ENCODE measurements at regions not wholly inside any gene's neighbourhood (a gene's known extent, or its start where the extent isn't known, plus 50 kb on each side); places are given as distances from the start of the nearest gene placed in this dataset.

DNA sequence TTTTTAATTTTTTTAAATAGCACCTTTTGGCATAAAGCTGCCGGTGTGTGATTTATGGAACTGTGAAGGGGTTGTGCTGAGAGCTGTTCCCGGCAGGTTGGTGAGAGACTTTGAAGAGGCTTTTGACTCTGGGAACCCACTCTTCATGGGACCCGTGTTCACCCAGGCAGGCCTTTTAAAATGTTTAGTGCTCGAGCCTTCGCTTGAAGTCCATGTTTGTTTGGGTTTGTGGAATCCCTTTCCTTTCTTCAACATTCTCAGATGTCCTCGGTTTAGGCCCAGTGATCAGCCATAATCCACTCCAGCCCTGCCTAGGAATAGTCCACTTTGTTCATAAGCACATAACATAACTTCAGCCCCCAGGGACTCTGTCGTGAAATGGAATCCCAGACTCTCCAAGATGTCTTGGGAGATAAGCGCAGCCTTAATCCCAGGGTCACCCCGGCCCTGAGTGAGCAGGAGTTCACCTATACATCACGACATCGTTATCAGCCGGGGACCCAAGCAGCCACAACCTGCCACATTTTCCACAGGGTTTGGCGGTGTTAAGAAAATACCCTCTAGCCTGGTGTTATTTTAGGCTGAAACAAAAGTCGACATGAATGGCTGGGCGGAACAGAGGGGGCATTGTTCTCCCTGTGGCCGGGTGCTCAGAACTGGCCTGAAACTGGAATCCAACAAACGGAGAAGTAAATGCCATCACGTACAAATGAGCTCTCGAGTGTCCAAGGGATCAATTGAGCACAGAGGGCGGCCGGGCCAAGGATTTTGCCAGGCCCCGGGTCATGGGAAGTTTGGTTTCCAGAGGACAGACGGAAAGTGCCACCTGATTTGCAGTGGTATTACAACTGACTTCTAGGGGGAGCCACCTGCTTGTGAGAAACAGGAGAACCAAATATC is 145.7 kb upstream of the IRX3 start:
- no peak for DNase-seq

- DNase-seq, result no peak
These were observed 144.7 kb upstream of the IRX3 start for GRCh38 chr16:54431041-54431996.

DNA sequence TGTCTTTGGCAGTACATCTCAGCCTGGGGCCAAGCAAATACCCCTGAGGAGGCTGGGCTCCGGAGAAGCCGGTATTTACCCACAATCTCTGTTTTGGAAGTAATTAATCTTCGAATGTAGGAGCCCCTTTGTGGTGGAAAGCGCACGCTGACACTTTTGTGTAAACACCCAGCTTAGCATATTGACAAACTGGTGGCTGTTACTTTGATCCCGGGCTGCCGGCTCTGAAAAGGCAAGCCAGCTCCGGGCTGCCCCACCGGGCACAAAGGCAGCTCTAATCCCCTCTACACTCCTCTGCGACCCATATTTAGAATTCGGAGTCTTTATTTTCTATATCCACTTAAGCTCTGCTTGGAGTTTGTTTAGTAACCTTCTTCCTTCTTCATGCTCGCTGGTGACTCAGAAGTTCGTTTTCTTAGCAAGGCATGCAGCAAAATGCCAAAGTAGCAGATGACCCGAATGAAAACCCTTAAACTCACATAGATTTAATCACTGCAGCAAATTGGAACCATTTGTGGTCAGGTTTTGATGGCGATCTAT is 144.0 kb upstream of the IRX3 start:
- no peak for DNase-seq

DNA sequence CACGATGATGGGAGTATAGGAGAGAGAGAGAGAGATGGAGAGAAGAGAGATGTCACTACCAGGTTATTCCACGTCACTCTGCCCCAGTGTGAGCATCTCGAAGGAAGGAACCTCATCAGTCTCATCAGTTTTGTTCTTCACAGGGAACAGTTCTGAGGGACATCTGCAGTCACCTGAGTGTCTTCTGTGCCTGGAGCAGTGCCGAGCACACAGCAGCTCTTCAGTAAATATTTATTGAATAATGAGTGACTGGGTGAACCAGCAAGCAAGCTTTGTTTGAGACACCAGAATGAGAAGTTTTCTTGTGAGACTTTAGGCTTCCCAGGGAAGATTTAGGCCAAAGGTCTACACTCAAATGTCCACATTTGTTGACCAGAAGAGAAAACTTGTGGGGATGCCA is 142.4 kb upstream of the IRX3 start:
- no peak for DNase-seq

GRCh38 chr16:54426553-54426849 is 139.9 kb upstream of the IRX3 start:
- no peak for DNase-seq

DNA sequence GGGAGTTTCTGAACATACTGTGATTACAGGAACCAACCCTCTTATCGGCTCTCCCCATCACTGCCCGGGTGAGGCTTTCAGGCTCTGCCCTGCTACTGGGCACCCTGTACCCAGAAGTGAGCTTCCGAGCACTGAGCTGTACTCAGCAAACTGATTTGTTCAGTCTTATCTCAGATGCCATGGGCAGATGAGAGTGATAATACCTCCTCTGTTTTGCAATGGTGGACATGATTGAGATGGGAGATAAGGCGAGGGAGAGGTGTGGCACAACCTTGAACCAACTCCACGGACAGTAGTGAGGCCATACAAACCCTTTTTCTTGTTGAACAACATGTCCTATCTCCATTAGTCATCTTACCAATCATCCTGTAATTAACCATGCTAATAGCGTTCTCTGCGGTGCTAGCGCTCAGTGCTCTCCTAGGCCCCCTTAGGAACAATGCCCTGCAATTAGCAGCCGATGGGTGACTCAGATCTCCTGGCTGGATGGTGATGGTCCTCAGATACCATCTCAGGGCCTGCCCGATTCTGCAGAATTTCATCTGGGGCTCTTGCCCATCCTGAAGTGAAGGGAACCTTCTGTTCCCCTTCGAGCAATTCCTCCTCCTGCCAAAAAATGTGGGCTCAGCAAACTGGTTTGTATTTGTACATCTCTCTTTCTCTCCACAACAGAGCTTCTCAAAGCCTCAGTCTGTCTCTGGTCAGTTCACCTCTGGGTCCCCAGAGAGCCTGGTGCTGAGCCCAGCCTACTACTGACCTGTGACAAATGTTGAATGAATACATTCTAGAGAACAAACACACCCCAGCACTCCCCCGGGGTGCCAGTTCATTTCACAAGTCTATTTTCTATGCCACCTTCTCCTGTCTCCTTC is 139.3 kb upstream of the IRX3 start:
- no peak for DNase-seq

- no peak for DNase-seq
These were observed 138.5 kb upstream of the IRX3 start for GRCh38 chr16:54425068-54425467.

DNA sequence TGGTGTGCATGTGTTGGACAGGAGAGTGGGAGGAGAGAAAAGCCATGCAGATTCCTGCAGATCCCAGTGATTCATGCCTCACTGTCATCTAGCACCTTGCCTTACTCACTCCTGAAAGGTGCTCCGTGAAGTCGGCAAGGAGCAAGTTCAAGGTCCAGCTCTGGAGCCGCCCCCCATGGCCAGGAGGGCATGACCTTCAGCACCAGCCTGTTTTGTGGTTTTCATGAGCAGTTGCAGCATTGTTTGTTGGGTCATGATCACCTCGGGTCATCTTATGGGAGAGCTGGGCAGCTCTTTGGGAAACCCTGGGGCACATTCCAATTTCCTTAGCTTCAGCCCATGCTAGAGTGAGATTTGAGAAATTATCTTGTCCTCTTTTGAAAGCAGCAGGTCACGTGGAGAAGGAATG is 137.5 kb upstream of the IRX3 start:
- no peak for DNase-seq

- no peak for DNase-seq
These were observed 136.0 kb upstream of the IRX3 start for GRCh38 chr16:54422569-54422978.

- no peak for DNase-seq
These were observed 135.6 kb upstream of the IRX3 start for GRCh38 chr16:54422159-54422558.

DNA sequence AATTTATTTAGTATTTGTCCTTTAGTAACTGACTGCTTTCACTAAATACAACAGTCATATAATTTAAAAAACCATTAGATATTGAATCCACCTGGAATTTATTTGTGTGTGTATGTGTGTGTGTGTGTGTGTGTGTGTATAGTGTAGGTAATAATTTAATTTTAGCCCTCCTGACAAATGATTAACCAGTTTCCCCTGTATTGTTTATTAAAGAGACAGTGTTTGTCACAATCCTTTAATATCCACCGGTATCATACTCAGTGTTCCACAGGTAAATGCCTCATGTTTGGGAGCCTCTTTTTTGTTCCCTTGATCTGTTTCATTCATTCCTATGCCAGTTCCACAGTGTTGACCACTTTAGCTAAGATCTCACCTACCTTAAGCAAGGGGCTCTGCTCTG is 134.6 kb upstream of the IRX3 start:
- DNase-seq, result no peak

DNA sequence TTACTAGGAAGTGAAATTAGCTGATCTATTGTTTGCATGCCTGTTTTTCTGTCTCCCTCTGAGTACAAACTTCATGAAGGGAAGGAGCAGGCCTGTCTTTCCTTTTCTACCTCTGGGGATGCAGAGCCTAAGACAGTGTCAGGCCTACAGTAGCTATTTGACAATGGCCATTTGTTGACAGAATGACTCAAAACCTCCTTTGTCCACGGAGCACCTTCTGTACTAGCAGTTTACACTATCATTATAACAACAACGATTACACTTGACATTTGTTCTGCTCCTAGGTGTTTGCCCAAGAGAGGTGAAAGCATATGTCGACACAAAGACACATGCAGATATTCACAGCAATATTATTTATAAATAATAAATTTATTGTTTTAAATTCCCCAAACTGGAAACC is 132.3 kb upstream of the IRX3 start:
- no peak for DNase-seq

DNA sequence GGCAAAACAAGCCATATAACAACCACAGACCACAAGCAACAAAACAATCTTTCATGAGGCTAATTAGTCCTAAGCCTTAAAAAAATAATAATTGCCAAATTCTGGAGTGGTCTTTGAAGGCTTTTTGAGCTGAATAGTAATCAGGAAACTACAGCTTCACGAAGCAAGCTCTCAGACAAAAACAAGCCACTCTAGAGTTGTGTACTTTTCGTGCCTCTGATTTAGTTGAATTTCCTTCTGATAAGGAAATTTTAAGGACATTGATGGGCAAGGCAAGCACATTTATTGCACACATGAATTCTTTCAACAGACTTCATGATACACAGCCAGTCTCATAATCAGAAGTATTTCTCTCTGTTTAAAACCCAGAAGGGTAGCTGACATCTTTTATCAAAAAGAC is 130.8 kb upstream of the IRX3 start:
- no peak for DNase-seq

GRCh38 chr16:54414671-54415070 is 128.1 kb upstream of the IRX3 start:
- DNase-seq, result no peak

- DNase-seq, result no peak
These were observed 126.3 kb upstream of the IRX3 start for GRCh38 chr16:54412777-54413455.

GRCh38 chr16:54412037-54412436 is 125.5 kb upstream of the IRX3 start:
- DNase-seq, result no peak

DNA sequence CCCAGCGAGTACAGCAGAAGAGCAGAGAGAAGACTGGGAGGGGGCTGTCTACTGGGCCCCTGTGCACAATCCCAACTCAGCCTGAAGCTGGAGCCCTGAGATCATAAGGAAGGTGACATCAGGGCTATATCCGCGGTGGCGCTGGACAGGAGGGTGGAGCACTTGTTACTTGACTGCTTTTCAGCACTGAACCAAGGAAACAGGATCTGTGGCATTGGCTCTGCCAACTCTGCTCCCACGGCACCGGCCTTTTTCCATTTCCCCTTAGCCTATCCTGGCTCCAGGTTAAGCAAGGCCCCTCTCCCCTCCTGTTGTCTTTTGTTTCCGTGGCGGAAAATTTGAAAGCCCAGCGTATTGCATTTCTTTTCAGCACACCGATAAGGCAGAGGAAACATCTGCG is 125.0 kb upstream of the IRX3 start:
- no peak for DNase-seq

DNA sequence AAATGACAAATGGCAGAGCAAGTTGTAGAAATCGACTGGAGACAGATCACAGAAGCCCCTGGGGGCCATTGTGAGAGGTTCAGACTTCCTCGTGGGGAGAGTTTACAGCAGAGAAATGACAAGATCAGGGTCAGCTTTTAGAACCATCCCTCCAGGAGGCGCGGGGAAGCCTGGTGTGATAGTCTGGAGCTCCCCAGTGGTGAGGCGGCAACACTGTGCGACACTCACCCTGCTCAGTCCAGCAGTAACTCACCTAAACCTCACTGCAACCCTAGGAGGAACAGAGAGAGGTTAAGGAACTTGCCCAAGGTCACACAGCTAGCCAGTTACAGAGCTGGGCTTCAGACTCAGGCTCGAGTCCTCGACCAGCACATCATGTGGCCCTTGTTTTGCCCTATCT is 123.4 kb upstream of the IRX3 start:
- DNase-seq, result no peak

DNA sequence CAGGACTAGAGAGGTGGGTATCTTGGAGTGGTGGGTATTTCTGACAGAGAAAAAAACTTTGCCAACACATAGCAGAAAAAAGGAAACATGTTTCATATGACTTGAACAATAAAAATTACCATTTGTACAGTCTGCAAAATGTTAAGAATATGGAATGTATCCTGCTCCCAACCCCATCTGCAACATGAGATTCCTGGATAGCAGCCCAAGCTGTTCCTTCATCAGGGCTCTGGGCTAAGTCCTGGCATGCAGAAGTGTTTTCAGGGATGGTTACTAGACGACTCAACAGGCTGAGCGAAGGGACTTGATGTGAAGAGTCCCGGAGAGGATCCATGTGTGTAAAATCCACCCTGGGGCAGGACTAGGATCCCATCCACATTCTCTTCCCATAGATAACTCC is 121.0 kb upstream of the IRX3 start:
- no peak for DNase-seq

DNA sequence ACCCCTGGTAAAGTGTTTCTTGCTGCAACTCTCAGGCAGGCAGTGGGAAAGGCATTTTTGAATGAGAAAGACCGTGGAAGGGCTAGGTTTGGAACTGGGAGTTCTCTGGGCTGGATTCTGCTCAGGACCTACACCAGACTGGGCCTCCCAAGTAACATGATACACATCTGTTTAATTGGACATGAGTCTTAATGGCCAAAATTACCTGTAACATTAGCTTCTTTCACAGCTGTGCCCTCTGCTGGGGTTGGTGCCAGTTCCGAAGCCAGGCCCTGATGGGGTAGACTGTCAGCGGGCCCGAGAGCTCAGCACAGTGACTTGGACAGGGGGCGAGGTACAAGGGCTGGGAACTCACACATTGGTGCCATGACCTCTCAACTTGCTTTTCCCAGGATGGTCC is 118.9 kb upstream of the IRX3 start:
- DNase-seq, result no peak

DNA sequence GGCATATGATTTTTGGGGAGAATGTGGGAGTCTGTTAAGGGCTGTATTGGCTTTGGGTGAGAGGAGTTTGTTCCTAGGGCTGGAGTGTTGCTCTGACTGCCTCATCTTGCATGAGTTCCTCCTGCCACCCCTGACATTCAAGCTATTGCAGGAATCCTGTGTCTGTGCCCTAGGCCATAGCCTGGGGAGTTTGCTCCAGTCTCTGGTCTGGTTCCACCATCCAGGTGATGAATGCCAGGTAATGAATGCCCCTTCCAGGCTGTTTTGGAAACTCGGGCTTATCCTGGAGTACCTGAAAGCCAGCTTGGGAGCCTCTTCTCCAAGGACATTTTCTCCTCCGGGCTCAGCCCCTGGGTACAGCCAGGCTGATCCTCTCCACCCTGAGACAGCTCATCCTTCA is 117.0 kb upstream of the IRX3 start:
- DNase-seq, result no peak

GRCh38 chr16:54402873-54403272 is 116.3 kb upstream of the IRX3 start:
- no peak for DNase-seq

Data from stimulated activated CD4-positive, alpha-beta T cell treated with anti-CD3 and anti-CD28 coated beads, Interleukin-15, amount 100 ng/mL, for 24 hours (primary cell).